GM10266 (cell line): ENCODE measurements at regions not wholly inside any gene's neighbourhood (a gene's known extent, or its start where the extent isn't known, plus 50 kb on each side); places are given as distances from the start of the nearest gene placed in this dataset.

Source experiments
- DNase-seq: peaks from one replicate; pipeline ENCODE4 v3.0.0; 2012; ENCODE audit errors: extremely low spot score
- TF ChIP-seq, protein P1 (sequence below): IDR thresholded peaks from 2 replicates; pipeline ENCODE4 v1.5.1; 2012; ENCODE audit warnings: mild to moderate bottlenecking, low read depth; ENCODE audit not compliant: control insufficient read depth, insufficient read depth; ENCODE audit errors: missing control alignments

GRCh38 chr11:92771701-92772100, 197.8 kb upstream of the MTNR1B start:
- TF ChIP-seq, protein P1, sequence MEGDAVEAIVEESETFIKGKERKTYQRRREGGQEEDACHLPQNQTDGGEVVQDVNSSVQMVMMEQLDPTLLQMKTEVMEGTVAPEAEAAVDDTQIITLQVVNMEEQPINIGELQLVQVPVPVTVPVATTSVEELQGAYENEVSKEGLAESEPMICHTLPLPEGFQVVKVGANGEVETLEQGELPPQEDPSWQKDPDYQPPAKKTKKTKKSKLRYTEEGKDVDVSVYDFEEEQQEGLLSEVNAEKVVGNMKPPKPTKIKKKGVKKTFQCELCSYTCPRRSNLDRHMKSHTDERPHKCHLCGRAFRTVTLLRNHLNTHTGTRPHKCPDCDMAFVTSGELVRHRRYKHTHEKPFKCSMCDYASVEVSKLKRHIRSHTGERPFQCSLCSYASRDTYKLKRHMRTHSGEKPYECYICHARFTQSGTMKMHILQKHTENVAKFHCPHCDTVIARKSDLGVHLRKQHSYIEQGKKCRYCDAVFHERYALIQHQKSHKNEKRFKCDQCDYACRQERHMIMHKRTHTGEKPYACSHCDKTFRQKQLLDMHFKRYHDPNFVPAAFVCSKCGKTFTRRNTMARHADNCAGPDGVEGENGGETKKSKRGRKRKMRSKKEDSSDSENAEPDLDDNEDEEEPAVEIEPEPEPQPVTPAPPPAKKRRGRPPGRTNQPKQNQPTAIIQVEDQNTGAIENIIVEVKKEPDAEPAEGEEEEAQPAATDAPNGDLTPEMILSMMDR, result no peak
- no peak for DNase-seq

- DNase-seq, result no peak
- TF ChIP-seq, protein P1, result no peak
These were observed 194.3 kb upstream of the MTNR1B start for GRCh38 chr11:92775003-92775676.

GRCh38 chr11:92776676-92777075, 192.8 kb upstream of the MTNR1B start:
- DNase-seq, result no peak
- TF ChIP-seq, protein P1, result no peak

- no peak for DNase-seq
- TF ChIP-seq, protein P1, result no peak
These were observed 189.7 kb upstream of the MTNR1B start for GRCh38 chr11:92779746-92780145.

DNA sequence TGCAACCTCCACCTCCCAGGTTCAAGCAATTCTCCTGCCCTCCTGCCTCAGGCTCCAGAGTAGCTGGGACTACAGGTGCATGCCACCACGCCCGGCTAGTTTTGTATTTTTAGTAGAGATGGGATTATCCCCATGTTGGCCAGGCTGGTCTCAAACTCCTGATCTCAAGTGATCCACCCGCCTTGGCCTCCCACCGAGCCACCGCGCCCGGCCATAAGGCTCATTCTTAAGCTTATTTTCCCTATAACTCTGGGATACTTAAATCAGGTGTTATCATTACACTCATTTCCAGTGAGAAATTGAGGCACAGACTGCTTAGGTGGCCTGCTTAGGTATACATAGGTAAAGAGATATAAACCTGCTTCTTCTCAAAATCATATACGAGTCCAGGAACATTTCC, 188.3 kb upstream of the MTNR1B start:
- DNase-seq, result no peak

GRCh38 chr11:92782806-92783205, 186.6 kb upstream of the MTNR1B start:
- TF ChIP-seq, protein P1, result no peak
- DNase-seq, result no peak

More for the DNA sequence above, 188.3 kb upstream of the MTNR1B start:
- TF ChIP-seq, protein P1, result no peak

- DNase-seq, result no peak
- TF ChIP-seq, protein P1, result no peak
These were observed 185.1 kb upstream of the MTNR1B start for GRCh38 chr11:92784331-92784730.
